AG04450 (cell line): ENCODE measurements at regions not wholly inside any gene's neighbourhood (a gene's known extent, or its start where the extent isn't known, plus 50 kb on each side); places are given as distances from the start of the nearest gene placed in this dataset.

Experiments
- CTCF ChIA-PET: fragments of 300-600, 350-600 bp; formaldehyde crosslinking; extraction: SDS; loops from one replicate; lab custom pipeline; 2022; ENCODE audit warnings: antibody characterized with exemption, inconsistent platforms; lab: Charles Lee
- POLR2A ChIA-PET: fragments of 350-600 bp; formaldehyde crosslinking; extraction: SDS; loops from one replicate; lab custom pipeline; 2021; ENCODE audit warnings: antibody characterized with exemption, inconsistent platforms; lab: Yijun Ruan, JAX
- DNase-seq: peaks from one replicate; pipeline ENCODE4 v3.0.0-alpha.2; 2011; ENCODE audit warnings: low read depth, low spot score
- H3K27ac ChIP-seq: one replicate; pipeline ENCODE4 v1.5.1; 2012; ENCODE audit warnings: low read depth, low read length, control low read depth
- H3K27me3 ChIP-seq: one replicate; pipeline ENCODE4 v1.6.0; 2012; ENCODE audit warnings: low read length; ENCODE audit not compliant: control insufficient read depth, insufficient read depth
- H3K4me3 ChIP-seq: 2 replicates; pipeline ENCODE4 v1.5.1; 2011; ENCODE audit warnings: mild to moderate bottlenecking, low read depth, low read length, control low read depth
- H3K9me3 ChIP-seq: 2 replicates; pipeline ENCODE4 v1.5.1; 2012; ENCODE audit warnings: low read length; ENCODE audit not compliant: control insufficient read depth, insufficient read depth
- TF ChIP-seq, protein P1 (sequence below): IDR thresholded peaks from 2 replicates; pipeline ENCODE4 v1.5.1; 2011; ENCODE audit warnings: low read depth, low read length, control low read depth, inconsistent platforms

DNA sequence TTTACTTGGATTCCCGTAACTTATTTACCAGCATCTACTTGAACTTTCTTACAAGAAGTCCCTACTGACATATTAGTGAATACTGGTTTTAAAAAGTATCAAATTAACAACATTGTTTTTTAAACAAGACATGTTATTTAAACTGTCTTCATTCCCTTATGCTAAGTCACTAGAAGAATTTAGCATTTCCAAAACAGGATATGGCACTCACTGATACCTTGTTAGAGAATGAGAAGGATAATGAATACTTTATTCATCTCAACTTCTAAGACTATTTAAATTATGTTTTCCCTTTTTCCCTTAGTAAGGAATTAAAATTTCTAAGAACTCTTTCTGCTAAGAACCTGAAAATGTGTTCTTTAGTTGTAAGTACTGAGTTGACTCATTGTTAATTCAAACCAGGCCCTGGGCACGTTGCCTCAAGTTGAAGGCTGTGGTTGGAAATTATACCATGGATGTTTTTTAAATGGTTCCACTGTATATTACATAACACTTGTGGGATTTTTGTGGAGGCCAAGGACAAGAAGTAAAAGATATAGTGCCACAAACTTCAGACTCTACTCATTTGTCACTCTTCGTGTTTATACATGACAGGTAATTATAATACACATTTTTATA, 219.0 kb upstream of the EDIL3 start:
- TF ChIP-seq, protein P1, sequence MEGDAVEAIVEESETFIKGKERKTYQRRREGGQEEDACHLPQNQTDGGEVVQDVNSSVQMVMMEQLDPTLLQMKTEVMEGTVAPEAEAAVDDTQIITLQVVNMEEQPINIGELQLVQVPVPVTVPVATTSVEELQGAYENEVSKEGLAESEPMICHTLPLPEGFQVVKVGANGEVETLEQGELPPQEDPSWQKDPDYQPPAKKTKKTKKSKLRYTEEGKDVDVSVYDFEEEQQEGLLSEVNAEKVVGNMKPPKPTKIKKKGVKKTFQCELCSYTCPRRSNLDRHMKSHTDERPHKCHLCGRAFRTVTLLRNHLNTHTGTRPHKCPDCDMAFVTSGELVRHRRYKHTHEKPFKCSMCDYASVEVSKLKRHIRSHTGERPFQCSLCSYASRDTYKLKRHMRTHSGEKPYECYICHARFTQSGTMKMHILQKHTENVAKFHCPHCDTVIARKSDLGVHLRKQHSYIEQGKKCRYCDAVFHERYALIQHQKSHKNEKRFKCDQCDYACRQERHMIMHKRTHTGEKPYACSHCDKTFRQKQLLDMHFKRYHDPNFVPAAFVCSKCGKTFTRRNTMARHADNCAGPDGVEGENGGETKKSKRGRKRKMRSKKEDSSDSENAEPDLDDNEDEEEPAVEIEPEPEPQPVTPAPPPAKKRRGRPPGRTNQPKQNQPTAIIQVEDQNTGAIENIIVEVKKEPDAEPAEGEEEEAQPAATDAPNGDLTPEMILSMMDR, result no peak
- DNase-seq, result peak; percentile 74
- CTCF ChIA-PET, result no interaction called here

DNA sequence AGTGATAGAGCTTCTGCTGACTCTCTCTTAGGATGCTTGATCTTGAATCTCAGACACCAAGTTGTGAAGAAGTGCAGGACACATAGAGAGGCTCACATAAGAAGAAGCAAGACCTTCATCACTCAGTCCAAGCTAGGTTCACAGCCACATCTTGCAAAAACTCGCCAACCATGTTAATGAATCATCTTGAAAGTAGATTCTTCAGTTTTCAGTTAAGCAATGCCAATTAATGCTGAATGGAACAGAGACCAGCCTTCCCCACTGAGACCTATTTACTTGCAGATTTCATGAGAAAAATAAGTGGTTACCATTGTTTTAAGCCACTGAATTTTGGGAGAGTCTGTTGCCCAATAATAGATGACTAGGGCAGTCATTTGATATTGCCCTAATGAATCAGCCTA, 217.7 kb upstream of the EDIL3 start:
- POLR2A ChIA-PET, result no interaction called here
- no peak for DNase-seq
- Histone ChIP-seq H3K27ac (no peak overlapping the region), H3K27me3 (no peaks in the 10 kb centered on the region), H3K4me3 (no peak overlapping the region), H3K9me3 (no peaks in the 10 kb centered on the region)
- TF ChIP-seq, protein P1, result no peak
- CTCF ChIA-PET, result no interaction called here

More for the DNA sequence above, 219.0 kb upstream of the EDIL3 start:
- H3K27me3 ChIP-seq, result no peaks in the 10 kb centered on the region
- H3K9me3 ChIP-seq, result no peaks in the 10 kb centered on the region
- no peak overlapping the region for H3K27ac ChIP-seq
- POLR2A ChIA-PET, result no interaction called here
- H3K4me3 ChIP-seq, result no peak overlapping the region

DNA sequence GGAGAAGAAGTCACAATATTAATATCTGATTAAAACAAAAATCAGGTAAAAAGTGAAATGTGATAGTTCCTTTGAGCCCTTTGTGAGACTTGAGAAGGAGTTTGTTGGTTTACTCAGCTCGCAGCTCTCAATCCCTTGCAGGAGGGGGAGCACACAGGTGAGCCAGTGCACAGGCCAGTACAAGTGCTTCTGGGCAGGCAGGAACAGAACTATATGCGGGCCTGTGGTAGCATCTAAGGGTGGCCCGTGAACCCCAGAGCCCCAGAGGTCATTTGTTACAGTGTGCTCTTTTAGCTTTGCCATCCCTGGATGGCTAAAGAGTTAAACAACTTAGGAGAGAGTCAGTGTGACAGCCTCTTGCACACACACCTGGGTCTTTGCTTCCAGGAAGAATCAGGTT, 215.3 kb upstream of the EDIL3 start:
- Histone ChIP-seq H3K4me3 (no peak overlapping the region), H3K27ac (no peak overlapping the region), H3K9me3 (no peaks in the 10 kb centered on the region), H3K27me3 (no peaks in the 10 kb centered on the region)
- ChIA-PET CTCF (no interaction called here), POLR2A (no interaction called here)
- TF ChIP-seq, protein P1, result no peak
- no peak for DNase-seq

DNA sequence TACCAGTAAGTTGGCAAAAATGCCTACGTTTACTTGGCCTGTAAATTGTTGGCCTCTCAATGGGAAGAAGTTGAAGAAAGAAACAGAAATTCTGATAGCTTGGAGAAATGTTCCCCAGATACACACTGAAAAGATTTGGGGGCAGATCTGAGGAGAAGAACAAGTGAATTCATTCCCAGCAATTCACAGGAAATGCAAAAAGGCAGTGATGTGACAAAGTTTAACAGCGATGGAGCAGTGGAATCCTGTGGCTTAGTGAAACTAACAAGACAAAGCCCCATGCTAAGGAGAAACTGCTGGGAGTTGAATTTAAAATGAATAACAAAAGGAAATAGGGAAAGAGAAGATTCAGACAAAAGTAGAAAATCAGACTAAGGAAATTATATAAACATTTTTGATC, 213.2 kb upstream of the EDIL3 start:
- ChIA-PET POLR2A (no interaction called here), CTCF (no interaction called here)
- TF ChIP-seq, protein P1, result no peak
- Histone ChIP-seq H3K27me3 (no peaks in the 10 kb centered on the region), H3K9me3 (no peaks in the 10 kb centered on the region), H3K27ac (no peak overlapping the region), H3K4me3 (no peak overlapping the region)
- DNase-seq, result no peak

DNA sequence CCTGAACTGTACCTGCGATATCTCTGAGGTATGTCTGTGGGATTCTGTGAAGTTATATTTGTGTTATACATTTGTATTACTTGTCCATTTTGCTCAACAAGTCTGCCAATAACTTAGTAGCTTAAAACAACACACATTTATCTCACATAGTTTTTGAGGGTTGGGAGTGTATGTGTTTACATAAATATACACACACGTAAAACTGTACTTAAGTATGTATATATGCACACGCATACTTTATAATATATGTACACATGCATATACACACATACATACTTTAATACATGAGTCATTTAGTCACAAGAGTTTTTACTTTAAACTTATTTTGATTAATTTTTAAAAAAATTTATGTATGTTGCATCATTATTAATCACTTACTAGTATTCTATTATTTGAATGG, 205.9 kb upstream of the EDIL3 start:
- Histone ChIP-seq H3K9me3 (no peaks in the 10 kb centered on the region), H3K4me3 (no peak overlapping the region), H3K27me3 (no peaks in the 10 kb centered on the region), H3K27ac (no peak overlapping the region)
- POLR2A ChIA-PET, result interaction anchor here (0.6 kb wide), 1 partner anchor 537 kb away, joined by 3 read pairs; no protein-coding TSS in a partner anchor
- CTCF ChIA-PET, result interaction anchor here (0.6 kb wide), 1 partner anchor 63 kb away, joined by 3 read pairs; no protein-coding TSS in a partner anchor
- TF ChIP-seq, protein P1, result no peak
- no peak for DNase-seq
